BLaER1 (cell line): ENCODE measurements at regions not wholly inside any gene's neighbourhood (a gene's known extent, or its start where the extent isn't known, plus 50 kb on each side); places are given as distances from the start of the nearest gene placed in this dataset.
"Not testable (repeated sequence)": the region's sequence is repeated elsewhere in the genome, so short reads cannot be mapped to it uniquely, and the experiment has no call there.

ENCODE experiments used
- H3K27ac ChIP-seq: shearing (Covaris generic); formaldehyde crosslinking; 2 replicates; pipeline ENCODE4 v1.8.1; 2022
- H3K27me3 ChIP-seq: shearing (Covaris generic); formaldehyde crosslinking; 2 replicates; pipeline ENCODE4 v1.8.1; 2022
- H3K36me3 ChIP-seq: shearing (Covaris generic); formaldehyde crosslinking; 2 replicates; pipeline ENCODE4 v1.8.1; 2022
- H3K4me1 ChIP-seq: shearing (Covaris generic); formaldehyde crosslinking; 2 replicates; pipeline ENCODE4 v1.8.1; 2022
- H3K4me2 ChIP-seq: shearing (Covaris generic); formaldehyde crosslinking; 2 replicates; pipeline ENCODE4 v1.8.1; 2022
- H3K4me3 ChIP-seq: shearing (Covaris generic); formaldehyde crosslinking; 2 replicates; pipeline ENCODE4 v1.8.1; 2022
- H3K9ac ChIP-seq: shearing (Covaris generic); formaldehyde crosslinking; 2 replicates; pipeline ENCODE4 v1.8.1; 2022
- H3K9me3 ChIP-seq: shearing (Covaris generic); formaldehyde crosslinking; 2 replicates; pipeline ENCODE4 v1.8.1; 2022
- H4K20me1 ChIP-seq: shearing (Covaris generic); formaldehyde crosslinking; 2 replicates; pipeline ENCODE4 v1.8.1; 2022
- Cebpa-rat ChIP-seq: shearing (Covaris generic); IDR thresholded peaks from 2 replicates; pipeline ENCODE4 v1.8.1; 2022

- Histone ChIP-seq H3K4me3 (no peak overlapping the region), H3K4me1 (no peaks in the 10 kb centered on the region), H3K4me2 (no peak overlapping the region), H3K27ac (no peak overlapping the region), H3K27me3 (no peaks in the 10 kb centered on the region), H4K20me1 (no peaks in the 10 kb centered on the region), H3K9ac (no peak overlapping the region), H3K9me3 (no peaks in the 10 kb centered on the region), H3K36me3 (no peaks in the 10 kb centered on the region)
- no peak for TF ChIP-seq Cebpa-rat
Observed at GRCh38 chr13:37163641-37164265, 58.3 kb upstream of the CSNK1A1L start.

GRCh38 chr13:37158481-37158880 lies 53.0 kb upstream of the CSNK1A1L start:
- Histone ChIP-seq H3K9ac (no peak overlapping the region), H3K4me2 (no peak overlapping the region), H4K20me1 (no peaks in the 10 kb centered on the region), H3K9me3 (no peaks in the 10 kb centered on the region), H3K4me1 (no peaks in the 10 kb centered on the region), H3K36me3 (no peaks in the 10 kb centered on the region), H3K27me3 (no peaks in the 10 kb centered on the region), H3K27ac (no peak overlapping the region), H3K4me3 (no peak overlapping the region)
- TF ChIP-seq Cebpa-rat: no peak

GRCh38 chr13:37155613-37156097 lies 50.2 kb upstream of the CSNK1A1L start:
- not testable (repeated sequence) for H3K27me3 ChIP-seq, H3K9me3 ChIP-seq, H3K36me3 ChIP-seq, H3K27ac ChIP-seq, H3K4me3 ChIP-seq, H3K4me1 ChIP-seq, H3K4me2 ChIP-seq, H3K9ac ChIP-seq, H4K20me1 ChIP-seq
